NCI-H446 treated with DMSO at 0.1 percent for 48 hours (cell line): ENCODE measurements at regions not wholly inside any gene's neighbourhood (a gene's known extent, or its start where the extent isn't known, plus 50 kb on each side); places are given as distances from the start of the nearest gene placed in this dataset.
A peak's percentile ranks its signal among the peaks of the same experiment; 100 is the strongest.
"Not testable (repeated sequence)": the region's sequence is repeated elsewhere in the genome, so short reads cannot be mapped to it uniquely, and the experiment has no call there.

ENCODE experiments used
- DNase-seq: peaks from one replicate; lab custom pipeline; 2025; lab: John Stamatoyannopoulos, UW

DNA sequence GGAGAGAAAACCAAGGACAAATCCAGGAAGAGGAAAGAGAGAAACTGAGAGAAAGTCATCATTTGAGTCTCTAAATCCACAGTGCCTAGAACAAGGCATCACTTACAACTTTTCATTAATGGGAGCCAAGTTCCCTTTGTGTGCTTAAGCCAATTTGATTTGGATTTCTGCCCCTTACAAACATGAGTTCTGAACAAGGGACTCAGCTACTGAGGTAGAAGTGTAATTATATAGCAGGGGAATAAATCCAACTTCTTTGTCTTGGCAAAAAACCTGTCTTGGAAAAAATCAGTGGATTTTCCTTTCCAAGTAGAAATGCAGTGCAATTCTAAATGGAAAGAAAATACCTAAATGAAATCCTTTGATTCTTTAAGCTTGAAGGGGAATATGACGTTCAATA, 307.2 kb upstream of the CNTN3 start:
- peak; percentile 20 for DNase-seq

DNA sequence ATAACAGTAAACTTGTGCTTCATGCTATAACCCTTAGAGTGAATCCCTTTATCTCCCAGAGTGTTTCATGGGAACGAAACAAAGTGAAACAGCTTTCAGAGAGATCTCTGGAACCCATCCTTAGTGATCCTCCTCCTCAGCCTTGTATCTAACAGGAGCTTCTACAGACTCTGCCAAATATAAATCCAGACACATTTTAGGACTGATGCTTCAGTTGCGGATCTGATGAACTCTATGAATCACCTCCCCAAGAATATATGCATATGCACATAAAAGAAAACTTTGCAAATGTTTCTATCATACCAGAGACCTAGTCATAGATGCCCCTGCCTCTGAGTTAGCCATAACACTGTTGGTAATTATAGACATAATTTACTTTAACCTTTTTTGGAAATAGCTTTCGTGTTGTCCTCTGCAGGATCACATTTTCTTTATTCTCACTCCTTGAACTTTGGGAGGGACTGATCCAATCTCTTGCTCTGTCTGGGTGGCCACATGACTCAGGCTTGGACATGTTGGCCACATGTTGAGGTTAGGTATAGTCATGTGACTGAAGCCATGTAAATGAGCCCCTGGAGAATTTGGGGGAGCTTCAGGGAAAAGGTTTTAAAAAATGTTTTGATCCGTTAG, 306.4 kb upstream of the CNTN3 start:
- no peak for DNase-seq

DNA sequence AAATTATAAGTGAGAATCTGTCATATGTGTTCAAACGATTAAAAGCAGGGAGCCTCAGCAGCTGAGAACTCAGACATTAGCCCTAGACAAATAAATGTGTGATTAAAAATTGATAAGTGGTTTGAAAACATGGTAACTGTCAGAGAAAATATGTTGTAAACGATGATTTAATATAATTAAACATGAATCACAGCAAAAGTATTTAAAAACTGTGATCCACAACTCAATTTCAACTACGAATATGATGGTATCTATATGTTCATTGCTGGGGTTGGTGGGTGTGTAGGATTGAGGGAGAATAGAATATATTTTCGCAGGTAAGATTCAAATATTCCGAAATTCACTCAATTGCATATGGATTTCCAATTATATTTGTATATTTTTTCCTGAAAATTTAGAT, 302.2 kb upstream of the CNTN3 start:
- DNase-seq: no peak

DNA sequence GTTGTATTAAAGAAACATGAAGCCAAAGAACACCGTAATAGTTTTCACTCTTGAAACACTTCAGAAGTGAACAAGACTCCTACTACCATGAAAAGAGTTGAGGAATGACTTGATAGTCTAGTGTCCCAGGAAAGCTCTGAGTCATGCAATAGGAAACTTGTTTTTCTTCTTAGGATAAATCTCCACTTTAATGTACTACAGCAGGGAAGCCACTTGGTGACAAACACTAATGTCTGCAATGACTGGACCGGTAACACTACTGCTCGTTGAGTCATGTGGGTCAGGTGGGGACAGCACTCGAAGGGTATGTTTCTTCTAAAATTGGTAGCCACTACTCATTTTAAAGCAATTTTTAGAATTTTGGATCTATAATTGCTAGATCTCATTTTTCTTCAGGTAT, 291.7 kb upstream of the CNTN3 start:
- no peak for DNase-seq

DNA sequence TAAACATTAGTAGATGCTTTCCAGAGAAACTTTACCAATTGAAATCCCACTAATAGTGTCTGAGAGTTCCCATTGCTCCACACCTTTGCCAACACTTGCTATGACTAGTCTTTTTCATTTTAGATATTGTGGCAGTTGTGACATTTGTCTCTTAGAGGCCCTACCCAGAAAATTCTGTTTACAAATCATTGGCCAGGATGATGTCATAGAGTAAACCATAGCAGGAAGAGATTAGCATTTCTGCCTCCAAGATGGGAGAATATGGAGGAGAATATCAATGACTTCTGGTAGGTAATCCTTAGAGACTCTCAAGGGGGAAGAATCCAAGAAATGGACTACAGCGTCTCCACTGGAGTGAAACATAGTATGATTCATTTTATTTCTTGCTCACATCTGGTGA, 291.0 kb upstream of the CNTN3 start:
- DNase-seq: no peak

DNA sequence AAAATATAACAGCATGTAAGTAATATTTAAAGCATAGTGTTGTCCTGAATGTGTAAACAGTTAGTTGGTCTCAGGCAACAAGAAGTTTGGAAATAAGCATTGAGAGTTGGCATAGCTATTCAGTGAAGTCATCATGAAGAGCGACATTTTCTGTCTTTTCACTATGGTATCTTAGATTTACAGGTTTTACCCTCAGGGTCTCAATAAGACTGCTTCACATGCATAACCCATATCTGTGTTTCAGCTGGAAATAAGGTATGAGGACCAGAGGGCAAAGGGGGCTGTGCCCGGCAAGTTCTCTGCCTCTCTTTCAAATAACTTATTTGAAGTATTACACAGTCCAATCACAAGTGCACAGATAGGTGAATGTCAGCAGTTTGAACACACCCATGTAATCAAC, 290.2 kb upstream of the CNTN3 start:
- DNase-seq: no peak

DNA sequence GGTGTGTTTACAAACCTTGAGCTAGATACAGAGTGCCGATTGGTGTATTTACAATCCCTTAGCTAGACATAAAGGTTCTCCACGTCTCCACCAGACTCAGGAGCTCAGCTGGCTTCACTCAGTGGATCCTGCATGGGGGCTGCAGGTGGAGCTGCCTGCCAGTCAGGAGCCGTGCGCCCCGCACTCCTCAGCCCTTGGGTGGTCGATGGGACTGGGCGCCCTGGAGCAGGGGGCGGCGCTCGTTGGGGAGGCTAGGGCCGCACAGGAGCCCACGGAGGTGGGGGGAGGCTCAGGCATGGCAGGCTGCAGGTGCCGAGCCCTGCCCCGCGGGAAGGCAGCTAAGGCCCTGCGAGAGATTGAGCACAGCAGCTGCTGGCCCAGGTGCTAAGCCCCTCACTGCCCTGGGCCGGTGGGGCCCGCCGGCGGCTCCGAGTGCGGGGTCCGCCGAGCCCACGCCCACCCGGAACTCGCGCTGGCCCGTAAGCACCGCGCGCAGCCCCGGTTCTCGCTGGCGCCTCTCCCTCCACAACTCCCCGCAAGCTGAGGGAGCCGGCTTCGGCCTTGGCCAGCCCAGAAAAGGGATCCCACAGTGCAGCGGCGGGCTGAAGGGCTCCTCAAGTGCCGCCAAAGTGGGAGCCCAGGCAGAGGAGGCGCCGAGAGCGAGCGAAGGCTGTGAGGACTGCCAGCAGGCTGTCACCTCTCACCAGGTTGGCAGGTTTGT, 285.5 kb upstream of the CNTN3 start:
- not testable (repeated sequence) for DNase-seq

DNA sequence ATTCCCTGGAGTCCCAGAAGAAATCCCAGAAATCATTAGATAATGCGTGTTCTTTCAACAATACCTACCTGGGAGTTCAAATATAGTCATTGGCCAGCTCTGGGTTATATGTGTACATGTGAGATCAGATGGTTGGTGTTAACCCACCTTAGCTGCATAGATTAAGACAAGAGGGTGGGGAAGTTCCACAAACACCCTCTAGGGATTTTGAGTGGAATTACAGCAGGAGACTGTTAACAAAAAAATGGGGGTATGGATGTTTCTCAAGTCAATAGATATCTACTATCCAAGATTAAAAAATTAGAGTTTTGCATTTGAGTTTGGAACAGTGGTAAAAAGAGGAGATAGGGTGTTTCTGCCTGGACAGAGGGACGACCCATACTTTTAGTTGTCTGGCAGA, 282.5 kb upstream of the CNTN3 start:
- DNase-seq: no peak

DNA sequence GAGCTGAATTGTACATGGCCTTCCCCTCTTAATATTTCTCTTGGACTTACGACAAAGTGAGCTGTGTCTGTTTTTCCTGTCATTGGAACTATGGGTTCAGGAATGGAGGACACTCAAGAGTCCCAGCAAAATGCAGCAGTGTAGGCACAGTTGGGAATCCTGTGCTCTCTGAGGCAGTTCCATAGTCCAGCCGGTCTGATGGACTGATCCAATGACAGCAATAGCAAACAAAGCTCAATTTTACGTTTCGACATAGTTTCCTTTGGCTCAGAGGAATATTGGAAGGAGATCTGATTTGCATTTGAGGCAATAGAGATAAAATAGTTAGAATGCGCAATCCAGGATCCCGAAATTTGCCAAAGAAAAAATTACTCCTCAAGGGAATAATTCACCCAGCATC, 276.9 kb upstream of the CNTN3 start:
- no peak for DNase-seq

DNA sequence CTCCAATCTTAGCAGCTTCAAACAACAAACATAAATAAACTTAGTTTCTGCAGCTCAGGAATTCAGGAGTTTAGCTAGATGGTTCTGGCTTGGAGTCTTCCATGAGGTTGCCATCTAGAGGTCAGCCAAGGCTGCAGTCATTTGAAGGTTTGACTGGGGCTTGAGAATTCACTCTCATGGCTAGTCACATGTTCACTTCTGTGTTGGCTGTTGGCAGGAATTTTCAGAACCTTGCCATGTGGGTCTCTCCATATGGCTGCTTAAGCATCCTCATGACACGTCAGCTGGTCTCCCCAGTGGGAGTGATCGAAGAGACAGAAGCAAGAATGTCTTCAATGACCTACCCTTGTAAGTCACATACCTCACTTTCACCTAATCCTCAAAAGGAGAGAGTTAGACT, 269.2 kb upstream of the CNTN3 start:
- DNase-seq: no peak

DNA sequence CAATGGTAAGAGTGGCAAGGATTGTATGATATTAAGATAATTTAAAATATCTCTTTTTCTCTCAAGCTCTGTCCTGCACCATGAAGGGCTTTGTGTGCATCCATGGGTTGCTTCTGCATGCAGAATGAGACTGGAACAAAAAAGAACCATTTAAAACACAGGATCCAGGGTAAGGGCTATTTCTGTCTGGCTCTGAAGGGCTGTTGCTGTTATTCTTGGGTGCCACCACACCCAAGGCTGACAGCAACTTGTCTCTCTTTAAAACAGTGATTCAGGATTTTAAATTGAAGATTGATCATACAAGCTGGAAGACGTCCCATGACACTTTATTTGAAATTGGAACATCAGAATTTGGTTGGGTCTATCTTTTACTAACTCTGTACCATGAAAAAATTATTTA, 268.8 kb upstream of the CNTN3 start:
- no peak for DNase-seq

DNA sequence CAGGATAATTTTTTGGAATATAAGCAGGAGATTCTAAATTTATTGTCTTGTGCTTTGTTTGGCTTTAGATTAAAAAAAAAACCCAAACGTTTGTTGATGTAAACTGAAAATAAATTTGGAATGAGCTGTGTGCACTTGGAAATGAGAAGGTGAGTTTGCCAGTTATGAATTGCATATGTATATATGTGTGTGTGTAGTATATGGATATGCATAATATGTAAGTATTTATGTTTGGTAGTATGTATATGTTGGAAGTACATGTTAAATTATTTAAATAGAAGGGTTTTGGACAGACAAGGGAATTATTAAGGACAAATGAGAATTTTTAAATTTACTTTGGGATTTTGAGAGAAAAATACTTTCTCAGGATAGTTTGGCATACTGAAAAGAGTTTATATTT, 265.8 kb upstream of the CNTN3 start:
- DNase-seq: no peak

DNA sequence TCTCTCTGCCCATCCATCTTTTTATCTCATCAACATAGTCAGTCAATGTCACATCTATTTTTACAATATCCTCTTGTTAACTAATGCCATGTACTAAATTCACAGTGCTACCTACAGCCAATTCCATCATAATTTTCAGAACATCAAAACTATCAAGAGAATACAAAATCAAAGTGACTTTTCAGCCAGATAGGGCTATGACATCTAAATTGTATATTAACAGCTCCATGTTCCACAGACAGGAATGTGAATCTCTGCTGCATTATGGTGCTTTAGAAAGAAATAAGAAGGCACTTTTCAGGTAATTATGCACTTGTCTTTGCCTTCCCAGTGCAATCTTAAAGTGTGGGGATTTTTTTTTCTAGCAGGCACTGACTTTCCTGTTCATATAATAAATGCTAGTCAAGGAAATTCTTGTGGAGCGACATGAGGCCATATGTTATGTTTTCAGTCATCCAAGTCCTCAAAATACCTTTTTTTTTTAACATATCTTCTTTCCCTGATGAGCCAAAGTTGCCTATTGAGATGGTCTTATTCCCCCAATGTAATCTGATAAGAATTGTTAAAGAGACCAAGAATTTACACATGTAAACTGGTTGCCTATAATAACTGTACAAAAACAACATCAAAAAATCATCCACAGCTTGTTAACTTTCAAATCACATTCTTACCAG, 252.0 kb upstream of the CNTN3 start:
- peak; percentile 6 for DNase-seq

DNA sequence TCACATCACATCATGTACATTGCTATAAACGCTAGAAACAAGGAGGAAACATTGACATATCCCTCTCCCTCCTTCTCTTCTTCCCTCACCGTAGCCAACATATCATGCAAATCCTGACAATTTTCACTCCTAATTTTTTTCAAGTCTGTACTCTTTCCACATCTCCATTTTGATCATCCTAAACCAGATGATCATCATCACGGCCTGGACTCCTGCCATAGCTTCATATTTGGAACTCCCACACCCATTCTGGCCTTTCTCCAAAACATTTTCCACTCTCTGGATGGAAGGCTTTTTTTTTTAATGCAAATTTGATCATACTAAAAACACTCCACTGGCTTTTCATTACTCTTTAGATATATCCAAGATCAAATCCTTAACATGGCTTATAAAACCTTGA, 248.0 kb upstream of the CNTN3 start:
- DNase-seq: peak; percentile 69

DNA sequence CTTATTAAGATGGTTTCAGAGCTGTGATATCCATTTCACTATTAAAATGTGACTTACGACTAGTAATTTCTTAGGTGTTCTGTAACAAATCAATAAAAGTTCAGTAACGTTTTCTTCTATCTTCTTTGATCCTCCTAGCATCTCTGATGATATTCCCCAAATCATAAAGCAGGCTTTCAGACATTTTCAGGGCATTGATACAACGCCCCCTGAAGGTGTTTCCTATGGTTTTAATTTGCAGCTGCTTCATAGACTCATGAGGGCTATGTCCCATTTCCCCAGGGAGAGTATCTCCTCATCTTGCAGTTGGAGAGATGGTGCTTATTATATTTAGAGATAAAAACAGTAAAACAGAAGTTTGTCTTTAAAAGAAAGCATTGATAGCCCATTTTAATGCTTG, 246.8 kb upstream of the CNTN3 start:
- no peak for DNase-seq

DNA sequence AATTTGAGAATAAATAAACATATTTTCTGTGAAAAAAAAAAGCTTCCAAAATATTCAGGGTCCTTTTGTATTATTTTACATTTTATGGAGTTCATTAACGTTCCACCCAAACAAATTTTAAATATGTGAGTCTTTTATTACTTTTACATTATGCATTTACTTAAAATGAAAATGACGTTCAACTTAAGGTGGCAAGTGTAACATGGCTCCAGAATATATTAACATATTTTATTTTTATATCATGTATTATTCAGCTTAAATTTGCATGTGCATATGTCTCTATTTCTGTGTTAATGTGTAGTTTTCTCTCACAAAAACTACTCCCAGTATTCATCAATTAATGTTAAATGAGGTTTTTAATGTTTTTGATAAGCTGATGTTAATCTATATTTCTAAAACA, 243.6 kb upstream of the CNTN3 start:
- DNase-seq: no peak

DNA sequence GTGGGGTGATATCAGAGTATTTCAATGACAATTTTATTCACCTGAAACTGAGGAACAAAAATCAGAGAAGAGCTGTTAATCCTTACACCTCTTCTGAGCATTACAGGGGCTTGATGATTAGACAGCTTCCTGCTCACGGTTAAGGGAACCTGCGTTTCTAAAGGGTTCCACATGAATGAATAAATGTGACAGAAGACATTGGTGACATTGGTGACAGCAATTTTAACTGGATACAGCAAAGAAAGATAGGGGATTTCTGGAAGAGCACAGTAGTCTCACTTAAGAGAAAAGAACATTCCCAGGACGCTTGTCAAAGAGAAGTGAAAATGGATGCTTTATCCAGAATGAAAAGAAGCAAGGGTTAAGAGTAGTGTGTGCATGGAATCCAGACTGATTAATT, 235.9 kb upstream of the CNTN3 start:
- no peak for DNase-seq

DNA sequence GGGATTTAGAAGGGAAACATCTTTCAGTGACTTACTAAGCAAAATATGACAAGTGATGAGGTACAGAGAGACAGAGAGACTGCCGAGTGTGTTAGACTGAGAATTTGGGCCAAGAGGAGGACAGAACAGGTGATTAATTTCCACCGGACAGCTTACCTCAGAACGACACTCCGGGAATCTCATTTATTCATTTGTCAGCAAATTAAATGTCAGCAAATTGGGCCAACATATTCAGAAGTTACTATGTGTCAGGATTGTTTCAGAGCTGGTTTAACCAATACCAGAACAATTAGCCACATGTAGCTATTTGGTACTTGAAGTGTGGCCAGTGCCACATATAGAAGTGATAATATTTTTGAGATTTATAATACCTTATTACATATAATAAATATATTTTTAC, 232.6 kb upstream of the CNTN3 start:
- no peak for DNase-seq

DNA sequence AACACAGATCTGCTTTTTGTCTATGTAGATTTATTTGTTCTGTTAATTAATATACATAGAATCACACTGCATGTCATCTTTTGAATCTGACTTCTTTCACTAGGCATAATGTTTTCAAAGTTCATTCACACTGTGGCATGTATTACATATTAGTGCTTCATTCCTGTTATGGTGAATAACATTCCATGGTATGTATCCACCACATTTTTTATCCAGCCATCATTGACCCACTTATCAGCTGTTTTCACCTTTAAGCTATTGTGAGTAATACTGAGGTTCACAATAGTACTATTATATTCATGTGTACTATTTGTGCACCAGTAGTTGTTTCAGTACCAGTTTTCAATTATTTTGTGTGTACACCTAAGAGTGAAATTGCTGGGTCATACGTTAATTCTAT, 230.6 kb upstream of the CNTN3 start:
- no peak for DNase-seq

DNA sequence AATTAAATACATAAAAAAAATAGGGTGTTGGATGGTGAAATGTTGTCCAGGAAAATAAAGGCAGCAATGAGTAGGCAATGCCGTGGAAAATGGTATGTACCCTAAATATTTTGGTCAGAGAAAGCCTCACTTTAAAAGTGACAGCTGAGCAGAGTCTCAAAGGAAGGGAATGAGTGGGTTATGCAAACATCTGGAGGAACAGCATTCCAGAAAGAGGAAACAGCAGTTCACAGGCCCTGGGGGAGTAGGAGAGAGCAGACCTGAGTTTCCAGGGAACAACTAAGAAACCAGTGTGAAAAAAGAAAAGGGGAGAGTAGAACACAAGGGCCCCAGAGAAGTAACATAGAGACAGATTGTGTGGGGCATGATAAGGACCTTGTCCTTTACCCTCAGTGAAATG, 230.0 kb upstream of the CNTN3 start:
- no peak for DNase-seq

DNA sequence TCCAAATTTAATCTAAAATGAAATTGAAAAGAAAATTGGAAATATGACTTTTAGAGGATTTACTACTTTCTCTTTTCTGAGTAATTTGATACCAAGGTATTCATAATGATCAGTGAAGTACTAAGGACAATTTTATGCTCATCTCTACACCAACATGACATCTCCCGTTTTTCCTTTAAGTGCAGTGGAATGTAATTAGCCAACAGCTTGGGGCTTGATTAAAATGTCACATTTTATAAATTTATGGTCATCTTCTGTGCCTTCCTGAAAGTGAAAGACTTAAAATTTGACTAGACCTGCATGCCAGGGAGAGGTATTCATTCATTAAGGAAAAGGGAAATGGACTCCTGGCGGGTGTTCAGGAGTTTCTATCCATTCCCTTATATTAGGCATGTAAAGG, 228.2 kb upstream of the CNTN3 start:
- DNase-seq: peak; percentile 20

DNA sequence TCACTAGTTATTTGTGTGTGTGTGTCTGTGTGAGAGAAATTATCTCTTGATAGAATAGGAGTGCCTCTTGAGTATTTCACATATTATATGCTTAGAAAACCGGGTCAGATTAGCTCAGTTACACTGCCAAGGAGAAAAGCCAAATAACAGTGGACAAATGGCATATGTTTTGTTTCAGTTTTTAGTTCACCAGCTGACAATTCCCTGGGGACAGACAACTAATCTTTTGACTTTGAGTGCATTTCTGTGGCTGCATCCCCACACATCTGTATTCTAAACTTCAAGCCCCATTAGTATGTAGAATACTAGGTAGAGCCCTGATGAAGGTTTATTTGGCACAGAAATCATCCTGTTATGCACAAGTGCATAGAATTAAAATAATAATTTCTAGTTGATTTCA, 227.7 kb upstream of the CNTN3 start:
- peak; percentile 8 for DNase-seq

DNA sequence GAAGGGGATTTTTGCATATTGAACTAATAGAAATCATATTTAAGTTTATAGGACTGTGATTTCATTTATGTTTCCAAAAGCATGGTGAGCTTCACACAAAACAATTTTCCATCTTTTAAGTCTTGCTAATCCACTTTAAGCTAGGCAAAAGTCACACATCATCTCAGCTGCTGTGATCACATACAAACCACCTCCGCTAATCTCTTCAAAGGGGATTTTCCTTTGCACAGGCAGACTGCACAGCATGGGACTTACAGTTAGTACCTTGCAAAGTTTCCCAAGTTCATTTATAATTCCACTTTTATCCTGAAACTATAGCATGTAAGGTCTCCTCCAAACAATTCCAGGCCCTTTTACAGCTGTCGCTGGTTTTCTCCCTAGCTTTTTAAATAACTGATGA, 225.1 kb upstream of the CNTN3 start:
- DNase-seq: no peak

DNA sequence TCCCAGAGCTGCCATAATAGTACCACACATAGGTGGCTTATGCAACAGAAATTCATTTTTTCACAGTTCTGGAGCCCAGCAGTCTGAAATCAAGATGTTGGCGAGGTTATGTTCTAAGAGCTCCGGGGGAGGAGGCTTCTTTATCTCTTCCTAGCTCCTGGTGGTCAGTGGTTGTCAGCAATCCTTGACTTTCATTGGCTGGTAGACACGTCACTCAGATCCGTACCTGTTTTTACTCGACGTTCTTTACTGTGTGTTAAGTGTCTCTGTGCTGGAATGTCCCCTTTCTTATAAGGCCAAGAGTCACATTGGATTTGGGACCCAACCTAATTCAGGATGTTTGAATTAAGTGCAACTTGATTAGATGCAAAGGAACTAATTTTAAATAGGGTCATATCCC, 218.5 kb upstream of the CNTN3 start:
- DNase-seq: no peak
